Fibroblast of upper back skin (primary cell): ENCODE measurements at regions not wholly inside any gene's neighbourhood (a gene's known extent, or its start where the extent isn't known, plus 50 kb on each side); places are given as distances from the start of the nearest gene placed in this dataset.
"Not testable (repeated sequence)": the region's sequence is repeated elsewhere in the genome, so short reads cannot be mapped to it uniquely, and the experiment has no call there.

Experiments used
- DNase-seq: peaks from one replicate; pipeline ENCODE4 v3.0.0-alpha.2; 2013

- DNase-seq: no peak
Observed at GRCh38 chr16:13631916-13632315, 288.0 kb upstream of the ERCC4 start.

GRCh38 chr16:13632504-13632903 lies 287.4 kb upstream of the ERCC4 start:
- not testable (repeated sequence) for DNase-seq

DNA sequence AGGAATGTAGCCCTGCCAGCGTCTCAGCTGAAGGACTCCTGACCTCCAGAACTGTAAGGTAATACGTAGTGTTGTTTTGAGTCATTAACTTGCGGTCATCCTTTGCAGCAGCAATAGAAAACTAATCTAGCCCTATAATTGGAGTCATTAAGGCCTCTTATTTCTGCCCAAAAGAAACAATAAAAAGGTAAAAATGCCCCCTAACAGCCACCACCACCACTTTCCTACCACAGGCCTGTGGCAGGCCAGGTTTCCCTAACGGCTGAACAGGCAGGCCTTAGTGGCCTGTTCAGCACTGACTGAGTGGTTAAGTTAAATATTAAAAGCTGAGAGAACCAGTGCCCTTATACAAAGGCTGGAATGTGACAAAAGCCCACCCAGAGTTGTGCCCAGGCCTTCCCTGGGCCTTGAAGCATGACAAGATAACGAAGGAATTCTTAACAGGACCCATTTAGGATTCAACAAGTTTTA lies 286.5 kb upstream of the ERCC4 start:
- DNase-seq: no peak

GRCh38 chr16:13634253-13634652 lies 285.7 kb upstream of the ERCC4 start:
- no peak for DNase-seq

DNA sequence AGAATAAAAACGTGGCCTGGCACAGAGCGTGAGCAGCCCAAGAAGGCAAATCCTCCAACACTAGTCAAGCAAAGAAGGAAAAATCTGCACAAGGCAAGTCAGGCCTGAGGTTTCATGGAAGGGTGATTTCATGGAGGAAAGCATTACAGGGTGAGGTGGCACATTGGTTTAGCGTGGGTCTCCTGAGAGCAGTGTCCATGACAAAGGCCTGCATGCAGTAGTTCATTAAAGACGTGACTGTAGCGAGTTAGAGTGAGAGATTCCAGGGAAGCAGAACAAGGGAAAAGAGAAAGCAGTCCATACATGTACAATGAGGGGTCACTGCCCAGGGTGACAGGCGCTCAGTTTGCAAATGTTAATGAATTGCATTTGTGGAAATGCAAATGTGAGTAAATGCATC lies 285.0 kb upstream of the ERCC4 start:
- DNase-seq: no peak

DNA sequence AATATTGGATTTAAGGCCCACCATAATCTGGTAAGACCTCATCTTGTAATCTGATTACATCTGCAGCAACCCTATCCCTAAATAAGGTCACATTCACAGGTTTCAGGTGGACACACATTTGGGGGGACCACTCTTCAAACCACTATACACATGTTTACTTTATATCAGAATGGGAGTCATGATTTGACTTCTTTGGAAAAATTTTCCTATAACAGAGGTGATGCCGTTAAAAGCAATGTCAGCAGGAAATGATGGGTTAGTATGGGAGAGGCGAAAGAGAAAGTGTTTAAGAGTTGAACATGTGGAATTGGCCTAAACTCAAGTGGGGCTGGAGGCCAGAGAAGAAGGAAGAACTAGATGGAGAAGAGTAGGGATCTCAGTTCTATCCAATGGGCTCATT lies 281.7 kb upstream of the ERCC4 start:
- DNase-seq: no peak

DNA sequence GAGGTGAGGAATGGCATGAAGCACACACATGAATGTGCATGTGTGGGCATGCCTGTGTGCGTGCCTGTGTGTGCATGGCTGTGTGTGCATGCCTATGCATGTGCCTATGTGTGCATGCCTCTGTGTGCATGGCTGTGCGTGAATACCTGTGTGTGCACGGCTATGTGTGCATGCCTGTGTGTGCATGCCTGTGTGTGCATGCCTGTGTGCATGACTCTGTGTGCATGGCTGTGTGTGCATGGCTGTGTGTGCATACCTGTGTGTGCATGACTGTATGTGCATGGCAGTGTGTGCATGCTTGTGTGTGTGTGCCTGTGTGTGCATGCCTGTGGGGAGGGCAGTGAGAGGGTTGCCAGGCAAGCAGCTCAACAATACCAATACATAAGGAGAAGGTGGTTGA lies 276.5 kb upstream of the ERCC4 start:
- DNase-seq: no peak

DNA sequence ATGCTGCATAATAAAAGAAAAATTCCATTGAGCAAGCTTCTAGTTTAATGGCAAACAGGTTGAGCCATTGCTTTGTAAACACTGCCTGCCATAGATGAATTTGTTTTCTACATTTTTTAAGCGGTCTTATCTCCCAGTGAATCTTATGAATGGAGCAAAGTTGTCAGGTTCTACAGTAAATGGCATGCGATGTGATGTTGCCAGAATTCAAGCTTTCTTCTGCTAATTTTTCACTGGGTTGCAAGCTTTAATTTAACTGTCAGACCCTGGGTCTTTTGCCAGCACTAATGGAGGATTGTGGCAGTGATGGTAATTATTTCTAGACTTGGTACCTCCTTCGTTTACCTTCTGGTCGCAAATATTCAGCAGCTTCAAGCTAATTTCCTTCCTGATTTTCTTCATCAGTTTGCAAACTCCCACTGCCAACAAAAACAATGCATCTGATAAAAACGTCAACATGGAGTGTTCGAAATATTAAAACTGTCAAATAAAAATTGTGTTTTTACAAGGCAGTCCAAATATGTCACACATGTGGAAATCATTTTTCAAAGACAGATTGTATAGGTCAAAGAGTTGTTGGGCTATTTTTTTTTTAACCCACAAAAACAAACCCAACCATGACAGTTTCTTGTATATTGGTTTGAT lies 274.2 kb upstream of the ERCC4 start:
- no peak for DNase-seq

GRCh38 chr16:13660807-13661206 lies 259.1 kb upstream of the ERCC4 start:
- no peak for DNase-seq

DNA sequence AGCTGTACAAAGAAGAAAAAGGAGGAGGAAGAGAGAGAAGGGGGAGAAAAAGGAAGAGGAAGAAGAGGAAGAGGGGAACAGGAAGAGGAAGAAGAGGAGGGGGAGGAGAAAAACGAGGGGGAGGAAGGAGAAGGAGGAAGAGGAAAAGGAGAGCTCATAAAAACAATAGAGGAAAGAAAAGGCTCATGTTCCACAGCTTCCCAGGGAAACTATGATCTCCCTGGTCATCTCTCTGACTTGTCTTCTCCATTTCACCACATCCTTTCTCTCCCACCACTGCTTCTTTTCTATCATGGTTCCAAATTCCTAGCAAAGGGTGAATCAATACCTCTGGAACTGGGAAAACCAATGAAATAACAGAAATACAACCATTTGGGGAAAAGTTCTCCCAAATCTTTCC lies 254.1 kb upstream of the ERCC4 start:
- no peak for DNase-seq

DNA sequence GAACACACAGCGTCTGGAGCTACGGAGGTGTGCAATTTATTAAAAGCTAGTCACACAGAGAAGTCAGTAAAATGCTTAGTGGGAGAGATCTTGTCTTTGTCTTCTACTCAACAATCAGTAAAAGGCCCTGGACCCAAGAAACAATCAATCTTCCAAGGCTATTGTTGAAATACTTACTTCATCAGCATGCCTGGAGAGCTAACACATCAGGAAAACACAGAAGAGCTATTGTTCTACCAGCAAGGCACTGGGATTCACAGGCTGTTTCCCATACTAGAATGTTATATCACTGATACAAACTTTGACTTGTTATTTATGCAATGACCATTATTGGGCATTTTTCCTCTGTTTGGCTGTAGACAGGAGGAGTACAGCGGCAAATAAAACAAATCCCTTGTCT lies 247.8 kb upstream of the ERCC4 start:
- no peak for DNase-seq

- DNase-seq: no peak
Observed at GRCh38 chr16:13680021-13680889, 239.7 kb upstream of the ERCC4 start.

DNA sequence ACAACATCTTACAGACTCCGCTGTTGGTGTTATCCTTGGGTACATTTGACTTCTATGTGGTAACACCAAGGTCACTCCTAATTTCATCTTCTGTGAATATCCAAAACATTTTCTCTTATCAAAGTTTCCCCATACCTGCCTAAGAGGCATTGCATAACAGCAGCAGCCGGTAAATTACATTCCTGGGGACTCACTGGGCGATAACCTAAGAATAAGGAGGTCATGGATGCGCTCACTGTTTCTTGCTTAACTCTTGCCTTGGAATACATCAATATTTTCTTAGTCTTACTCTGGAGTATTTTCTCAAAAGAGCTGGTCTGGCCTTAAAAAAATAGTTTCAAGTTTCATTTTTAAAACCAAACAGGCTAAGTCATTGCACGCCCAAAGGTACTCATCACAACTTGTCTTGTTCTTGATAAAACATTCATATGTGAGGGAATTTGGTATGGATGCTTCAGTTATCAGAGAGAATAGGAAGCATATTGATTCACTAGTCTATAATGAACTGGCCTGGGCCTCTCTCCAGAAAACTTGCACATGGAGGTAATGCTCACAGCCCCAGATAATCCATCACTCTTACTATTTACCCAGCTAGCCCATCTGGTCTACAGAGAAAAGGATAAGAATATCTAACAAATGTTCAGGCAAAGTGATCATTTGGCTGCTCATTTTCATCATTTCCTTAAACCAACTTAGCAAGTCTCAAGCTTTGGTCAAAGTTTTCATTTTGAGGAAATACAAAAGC lies 235.0 kb upstream of the ERCC4 start:
- DNase-seq: no peak

GRCh38 chr16:13696017-13696416 lies 223.9 kb upstream of the ERCC4 start:
- no peak for DNase-seq

GRCh38 chr16:13697013-13697412 lies 222.9 kb upstream of the ERCC4 start:
- DNase-seq: no peak

DNA sequence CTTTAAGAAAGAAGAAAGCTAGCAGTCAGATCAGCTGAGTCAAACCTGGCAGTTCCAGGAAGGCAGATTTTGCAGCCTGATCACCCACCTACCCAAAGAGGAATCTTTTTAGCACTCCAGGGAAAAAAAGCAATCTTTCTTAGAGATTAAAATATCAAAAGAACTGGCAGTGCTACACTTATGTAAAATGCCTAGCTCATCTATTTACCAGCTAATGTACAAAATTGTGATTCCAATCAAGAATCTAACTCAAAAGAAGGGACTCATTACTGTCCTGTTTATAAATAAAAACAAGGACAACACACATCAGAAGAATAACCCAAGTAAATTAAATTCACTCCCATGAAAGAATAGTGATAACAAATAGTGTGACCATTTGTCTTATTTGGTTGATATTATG lies 222.4 kb upstream of the ERCC4 start:
- DNase-seq: no peak

DNA sequence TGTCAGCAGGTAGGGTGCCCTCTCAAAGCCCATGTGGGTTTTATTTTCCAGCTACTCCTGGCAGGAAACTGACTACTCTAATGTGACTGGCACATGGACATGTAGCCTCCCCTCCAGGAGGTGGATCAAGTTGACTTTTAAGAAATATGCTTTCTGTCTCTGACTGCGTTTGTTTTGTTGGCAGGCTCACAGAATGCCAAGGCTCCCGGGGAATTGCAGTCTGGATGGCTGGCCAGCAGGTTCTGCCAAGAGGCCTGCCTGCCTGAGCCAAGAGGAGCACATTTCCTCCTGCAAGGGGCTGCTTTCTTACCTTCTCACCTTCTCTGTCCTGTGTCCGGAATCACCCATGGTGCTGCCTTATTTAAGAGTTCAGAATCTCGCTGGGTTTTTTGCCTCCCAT lies 217.3 kb upstream of the ERCC4 start:
- no peak for DNase-seq

GRCh38 chr16:13708347-13709120 lies 211.4 kb upstream of the ERCC4 start:
- no peak for DNase-seq

GRCh38 chr16:13718748-13719147 lies 201.2 kb upstream of the ERCC4 start:
- no peak for DNase-seq

- DNase-seq: no peak
Observed at GRCh38 chr16:13727943-13728342, 192.0 kb upstream of the ERCC4 start.

DNA sequence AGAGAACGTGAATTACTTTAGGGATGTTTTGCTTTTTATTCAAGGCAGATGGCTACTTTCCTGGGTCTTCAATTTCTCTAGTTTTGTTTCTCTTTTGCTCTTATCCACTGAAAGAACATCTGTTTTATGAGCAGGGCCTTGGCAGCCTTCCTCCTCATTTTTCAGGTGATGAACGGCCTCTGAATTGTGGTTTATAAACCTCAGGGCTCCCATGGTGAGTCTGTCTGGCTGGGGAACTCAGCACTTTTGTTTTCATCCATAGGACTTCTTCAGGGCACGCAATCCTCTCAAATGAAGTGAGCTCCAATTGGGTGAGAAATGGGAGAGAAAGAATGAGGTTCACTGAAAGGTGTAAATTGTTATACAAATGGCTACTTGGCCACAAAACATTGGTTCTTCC lies 186.4 kb upstream of the ERCC4 start:
- no peak for DNase-seq

DNA sequence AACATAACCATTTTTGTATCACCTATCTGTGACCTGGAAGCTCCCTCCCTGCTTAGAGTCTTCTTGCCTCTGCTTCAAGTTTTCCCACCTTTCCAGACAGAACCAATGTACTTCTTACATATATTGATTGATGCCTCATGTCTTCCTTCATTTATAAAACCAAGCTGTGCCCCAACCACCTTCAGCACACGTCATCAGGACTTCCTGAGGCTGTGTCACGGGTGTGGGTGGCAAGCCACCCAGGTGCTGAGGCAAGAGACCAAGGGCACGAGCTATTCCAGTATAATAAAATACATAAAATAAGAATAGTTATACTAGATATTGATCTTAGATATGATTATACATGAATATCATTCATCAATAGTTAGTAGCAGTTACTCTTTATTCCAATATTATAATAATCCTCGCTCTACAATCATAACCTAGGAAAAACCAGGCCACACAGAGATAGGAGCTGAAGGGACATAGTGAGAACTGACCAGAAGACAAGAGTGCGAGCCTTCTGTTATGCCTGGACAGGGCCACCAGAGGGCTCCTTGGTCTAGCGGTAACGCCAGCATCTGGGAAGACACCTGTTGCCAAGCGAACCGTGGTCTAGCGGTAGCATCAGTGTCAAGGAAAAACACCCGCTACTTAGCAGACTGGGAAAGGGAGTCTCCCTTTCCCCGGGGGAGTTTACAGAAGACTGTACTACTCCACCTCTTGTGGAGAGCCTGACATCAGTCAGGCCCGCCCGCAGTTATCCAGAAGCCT lies 180.2 kb upstream of the ERCC4 start:
- DNase-seq: not testable (repeated sequence)
